ENCODE measurements at regions not wholly inside any gene's neighbourhood (a gene's known extent, or its start where the extent isn't known, plus 50 kb on each side); places are given as distances from the start of the nearest gene placed in this dataset.

DNA sequence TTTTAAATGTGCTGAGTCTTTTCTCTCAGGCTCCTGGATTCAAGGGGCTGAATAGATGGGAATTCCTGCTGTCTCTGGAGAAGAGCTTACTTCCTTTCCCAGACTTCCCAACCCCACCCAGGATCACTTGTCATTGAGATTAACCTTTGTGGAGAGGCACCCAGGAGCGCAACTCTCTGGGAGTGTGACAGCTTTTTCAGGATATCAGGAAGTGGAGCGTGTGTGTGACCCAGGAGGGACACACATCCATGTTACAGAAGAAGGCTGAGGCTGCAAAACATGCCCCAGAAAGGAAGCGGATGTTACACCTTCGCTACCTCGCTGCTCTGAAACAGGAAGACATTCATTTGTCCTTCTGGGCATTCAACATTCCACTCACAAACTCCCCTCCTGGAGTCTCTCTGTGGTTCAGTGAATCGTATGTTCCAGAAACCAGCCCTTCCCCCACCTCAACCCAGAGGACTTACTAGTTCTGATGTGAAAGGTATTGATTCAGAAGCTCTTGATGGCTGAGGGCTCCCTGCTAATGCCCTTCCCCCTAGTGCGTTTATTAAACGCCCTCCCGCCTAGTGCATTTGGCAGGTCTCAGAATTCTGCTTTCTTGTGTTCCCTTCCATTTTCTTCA, 523.9 kb downstream of the TNS1 start:
- TF ChIP-seq, protein P1, sequence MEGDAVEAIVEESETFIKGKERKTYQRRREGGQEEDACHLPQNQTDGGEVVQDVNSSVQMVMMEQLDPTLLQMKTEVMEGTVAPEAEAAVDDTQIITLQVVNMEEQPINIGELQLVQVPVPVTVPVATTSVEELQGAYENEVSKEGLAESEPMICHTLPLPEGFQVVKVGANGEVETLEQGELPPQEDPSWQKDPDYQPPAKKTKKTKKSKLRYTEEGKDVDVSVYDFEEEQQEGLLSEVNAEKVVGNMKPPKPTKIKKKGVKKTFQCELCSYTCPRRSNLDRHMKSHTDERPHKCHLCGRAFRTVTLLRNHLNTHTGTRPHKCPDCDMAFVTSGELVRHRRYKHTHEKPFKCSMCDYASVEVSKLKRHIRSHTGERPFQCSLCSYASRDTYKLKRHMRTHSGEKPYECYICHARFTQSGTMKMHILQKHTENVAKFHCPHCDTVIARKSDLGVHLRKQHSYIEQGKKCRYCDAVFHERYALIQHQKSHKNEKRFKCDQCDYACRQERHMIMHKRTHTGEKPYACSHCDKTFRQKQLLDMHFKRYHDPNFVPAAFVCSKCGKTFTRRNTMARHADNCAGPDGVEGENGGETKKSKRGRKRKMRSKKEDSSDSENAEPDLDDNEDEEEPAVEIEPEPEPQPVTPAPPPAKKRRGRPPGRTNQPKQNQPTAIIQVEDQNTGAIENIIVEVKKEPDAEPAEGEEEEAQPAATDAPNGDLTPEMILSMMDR (optimal IDR thresholded peaks at IDR 0.05 in 1 of 3, IDR thresholded peaks at IDR 0.05 in 1 of 3, conservative IDR thresholded peaks at IDR 0.05 in 1 of 3; ENCODE audit: extremely low read depth in 1 of 3, insufficient read depth in 2 of 3, low read length in 3 of 3) = no peak
- no peak for TF ChIP-seq EZH2 (IDR thresholded peaks at IDR 0.05; ENCODE audit: low read length)

Measured in keratinocyte (primary cell).